GM12878 (cell line): ENCODE measurements at regions not wholly inside any gene's neighbourhood (a gene's known extent, or its start where the extent isn't known, plus 50 kb on each side); places are given as distances from the start of the nearest gene placed in this dataset.

Experiments used
- ATAC-seq: fragments of 200-7000 bp; cut with Tn5 transposase; 3 replicates; pipeline ENCODE4 v1.9.1; 2020; ENCODE audit warnings: mild to moderate bottlenecking, moderate library complexity
- BruUV-seq: library from RNA; stranded (reverse); fragments of 400-500 nt; replicated peaks from 2 replicates; lab custom pipeline; 2021; lab: Mats Ljungman, UMichigan
- CTCF ChIA-PET: fragments of 300-600 bp; sonication (Branson Sonifier 250); formaldehyde crosslinking; extraction: SDS; loops from one replicate; lab custom pipeline; 2021; ENCODE audit warnings: inconsistent platforms; lab: Yijun Ruan, JAX
- POLR2A ChIA-PET: fragments of 350-600 bp; formaldehyde crosslinking; extraction: SDS; loops from one replicate; lab custom pipeline; 2021; ENCODE audit warnings: inconsistent platforms; lab: Charles Lee
- RAD21 ChIA-PET: fragments of 300-600 bp; sonication (Branson Sonifier 250); formaldehyde crosslinking; loops from one replicate; lab custom pipeline; 2023; ENCODE audit warnings: antibody characterized with exemption; ENCODE audit not compliant: unreplicated experiment; lab: Charles Lee
- SMC1A ChIA-PET: fragments of 300-600 bp; sonication (Branson Sonifier 250); formaldehyde crosslinking; loops from one replicate; lab custom pipeline; 2023; ENCODE audit not compliant: unreplicated experiment, uncharacterized antibody; lab: Charles Lee
- DNase-seq: peaks from one replicate; pipeline ENCODE4 v3.0.0-alpha.2; 2011; ENCODE audit warnings: low read depth, low spot score
- FAIRE-seq: peaks from 3 replicates; lab custom pipeline; 2011; peaks lifted over from hg19 to GRCh38; lab: Jason Lieb, UNC
- H2AFZ ChIP-seq: 2 replicates; pipeline ENCODE4 v1.6.0; 2011; ENCODE audit warnings: low read depth, low read length, control low read depth; ENCODE audit not compliant: control insufficient read depth
- H3K27ac ChIP-seq: 2 replicates; pipeline ENCODE4 v1.5.1; 2011; ENCODE audit warnings: control low read depth; ENCODE audit not compliant: control insufficient read depth, insufficient read depth
- H3K27me3 ChIP-seq, 2 experiments: replicated peaks in 1 of 2; 2 replicates each; pipeline versions ENCODE4 v1.6.0 to v1.6.1; 2011; ENCODE audit warnings: low read length in 1 of 2; ENCODE audit not compliant: control insufficient read depth in 2 of 2, insufficient read depth in 2 of 2
- H3K36me3 ChIP-seq, 2 experiments: 2 replicates each; pipeline ENCODE4 v1.5.1; 2011; ENCODE audit warnings: low read length in 1 of 2; ENCODE audit not compliant: control insufficient read depth in 2 of 2, insufficient read depth in 2 of 2
- H3K4me1 ChIP-seq: 2 replicates; pipeline ENCODE4 v1.6.1; 2011; ENCODE audit warnings: mild to moderate bottlenecking, low read length, moderate library complexity, mixed read lengths; ENCODE audit not compliant: control insufficient read depth, insufficient read depth
- H3K4me2 ChIP-seq: 2 replicates; pipeline ENCODE4 v1.6.0; 2011; ENCODE audit warnings: control low read depth; ENCODE audit not compliant: control insufficient read depth, insufficient read depth
- H3K4me3 ChIP-seq: fragments of 200-600 bp; sonication (generic); 2 replicates; pipeline ENCODE4 v1.5.1; 2016
- H3K79me2 ChIP-seq: 2 replicates; pipeline ENCODE4 v1.6.0; 2011; ENCODE audit warnings: low read length; ENCODE audit not compliant: control insufficient read depth, insufficient read depth
- H3K9ac ChIP-seq: 2 replicates; pipeline ENCODE4 v1.8.0; 2011; ENCODE audit warnings: low read length, control low read depth, mixed read lengths; ENCODE audit not compliant: control insufficient read depth, insufficient read depth
- H3K9me3 ChIP-seq: replicated peaks from 3 replicates; pipeline ENCODE4 v1.5.1; 2011; ENCODE audit warnings: mild to moderate bottlenecking, low read length; ENCODE audit not compliant: control insufficient read depth, insufficient read depth
- H4K20me1 ChIP-seq: 2 replicates; pipeline ENCODE4 v1.6.0; 2011; ENCODE audit not compliant: control insufficient read depth, insufficient read depth
- ATF7 ChIP-seq: fragments of 450-650 bp; IDR thresholded peaks from 2 replicates; pipeline ENCODE4 v1.6.1; 2016; ENCODE audit warnings: low read depth, mild to moderate bottlenecking
- BCL11A ChIP-seq: IDR thresholded peaks from 2 replicates; pipeline ENCODE4 v1.6.1; 2011; ENCODE audit warnings: low read depth, low read length
- BMI1 ChIP-seq: fragments of 450-650 bp; IDR thresholded peaks from 2 replicates; pipeline ENCODE4 v1.6.1; 2016; ENCODE audit warnings: mild to moderate bottlenecking, moderate library complexity, borderline replicate concordance
- CHD1 ChIP-seq: IDR thresholded peaks from 2 replicates; pipeline ENCODE4 v1.6.1; 2012; ENCODE audit warnings: low read depth, low read length, improper control_type of control experiment
- FOXM1 ChIP-seq: IDR thresholded peaks from 2 replicates; pipeline ENCODE4 v1.6.1; 2012; ENCODE audit warnings: low read depth, mild to moderate bottlenecking, inconsistent platforms, low read length, moderate library complexity
- HDAC2 ChIP-seq: fragments of 200-600 bp; sonication (generic); IDR thresholded peaks from 2 replicates; pipeline ENCODE4 v1.6.1; 2017
- IKZF2 ChIP-seq, 2 experiments: fragments of 450-650 bp; IDR thresholded peaks; 2 replicates each; pipeline ENCODE4 v1.6.1; 2017; ENCODE audit warnings: mild to moderate bottlenecking in 2 of 2, moderate library complexity in 2 of 2
- IRF3 ChIP-seq: fragments of 450-650 bp; IDR thresholded peaks from 2 replicates; pipeline ENCODE4 v1.6.1; 2014; ENCODE audit warnings: mild to moderate bottlenecking
- IRF4 ChIP-seq: IDR thresholded peaks from 2 replicates; pipeline ENCODE4 v1.6.1; 2011; ENCODE audit warnings: low read depth, low read length
- JUNB ChIP-seq: IDR thresholded peaks from 2 replicates; pipeline ENCODE4 v1.6.1; 2016; ENCODE audit warnings: antibody characterized with exemption, mild to moderate bottlenecking
- MTA2 ChIP-seq: fragments of 450-650 bp; IDR thresholded peaks from 2 replicates; pipeline ENCODE4 v1.6.1; 2016; ENCODE audit warnings: low read depth, mild to moderate bottlenecking, moderate library complexity
- MYB ChIP-seq: fragments of 150-350 bp; IDR thresholded peaks from 2 replicates; pipeline ENCODE4 v1.6.1; 2014; ENCODE audit warnings: mild to moderate bottlenecking, low read depth, low read length, borderline replicate concordance
- NFIC ChIP-seq: IDR thresholded peaks from 2 replicates; pipeline ENCODE4 v1.6.1; 2012; ENCODE audit warnings: low read depth, mild to moderate bottlenecking, inconsistent platforms, low read length, moderate library complexity
- SIN3A ChIP-seq: IDR thresholded peaks from 2 replicates; pipeline ENCODE4 v1.6.1; 2012; ENCODE audit warnings: low read depth, low read length, improper control_type of control experiment
- SKIL ChIP-seq: fragments of 450-650 bp; IDR thresholded peaks from 2 replicates; pipeline ENCODE4 v1.6.1; 2017; ENCODE audit warnings: mild to moderate bottlenecking, low read depth, inconsistent platforms; ENCODE audit not compliant: poor library complexity, severe bottlenecking
- SMAD1 ChIP-seq: fragments of 450-650 bp; IDR thresholded peaks from 2 replicates; pipeline ENCODE4 v1.6.1; 2018; ENCODE audit warnings: mild to moderate bottlenecking, low read depth; ENCODE audit not compliant: partially characterized antibody
- SMC3 ChIP-seq: IDR thresholded peaks from 2 replicates; pipeline ENCODE4 v1.6.1; 2011; ENCODE audit warnings: low read length, improper control_type of control experiment, borderline replicate concordance
- TBL1XR1 ChIP-seq: IDR thresholded peaks from 2 replicates; pipeline ENCODE4 v1.6.1; 2012; ENCODE audit warnings: low read depth, low read length, improper control_type of control experiment
- ZBED1 ChIP-seq: IDR thresholded peaks from 2 replicates; pipeline ENCODE4 v1.6.1; 2016; ENCODE audit warnings: borderline replicate concordance
- ZNF217 ChIP-seq: fragments of 450-650 bp; IDR thresholded peaks from 2 replicates; pipeline ENCODE4 v1.6.1; 2017; ENCODE audit warnings: antibody characterized with exemption, mild to moderate bottlenecking
- ZNF687 ChIP-seq: fragments of 450-650 bp; IDR thresholded peaks from 2 replicates; pipeline ENCODE4 v1.6.1; 2017; ENCODE audit warnings: mild to moderate bottlenecking, moderate library complexity
- WGBS: methylation state at CpG from one replicate; pipeline ENCODE4 v1.1.6; 2016; ENCODE audit warnings: low lambda C conversion rate; ENCODE audit not compliant: insufficient replicate concordance, insufficient coverage; ENCODE audit errors: missing lambda C conversion rate; 5-methylcytosine and 5-hydroxymethylcytosine counted together
- in situ Hi-C: fragments of 300-500 bp; cut with MboI; formaldehyde crosslinking; loops from 9 replicates; pipeline ENCODE4 v1.14.3; 2018; ENCODE audit warnings: mixed read lengths
- intact Hi-C: fragments of 100-400 bp; cut with micrococcal nuclease; formaldehyde crosslinking; loops from one replicate; pipeline ENCODE4 v1.14.2; 2022; ENCODE audit not compliant: unreplicated experiment

DNA sequence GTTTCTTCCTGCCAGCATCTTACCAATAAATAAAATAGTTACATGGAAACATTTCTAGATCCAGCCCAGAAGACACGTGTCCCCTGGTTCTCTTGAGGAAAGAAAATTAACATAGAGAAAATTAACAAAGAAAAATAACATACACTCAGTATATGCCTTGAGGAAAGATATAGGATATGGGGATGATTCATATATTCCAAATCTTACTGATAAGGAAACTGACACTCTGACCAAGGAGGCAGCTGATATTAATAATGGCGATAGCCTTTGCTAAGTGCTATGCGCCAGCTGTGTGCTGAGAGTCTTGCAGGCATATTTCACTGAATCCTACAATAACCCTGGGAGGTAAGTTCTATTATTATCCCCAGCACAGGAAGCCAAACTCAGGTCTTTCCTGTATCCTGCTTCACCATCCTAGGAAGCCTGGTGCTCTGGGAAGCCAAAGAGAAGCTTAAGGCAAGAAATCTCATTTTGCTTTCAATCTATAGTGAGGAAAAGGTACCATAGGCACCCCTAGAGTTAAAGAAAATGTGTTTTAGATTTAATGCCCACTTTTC, 302.7 kb upstream of the NREP start:
- SMC1A ChIA-PET: interaction anchor here (1.2 kb wide), 1 partner anchor 14 kb away, joined by 3 read pairs; no protein-coding TSS in a partner anchor
- in situ Hi-C loops (no loop called here), intact Hi-C loops (no loop called here)
- Histone ChIP-seq H3K79me2 (no peaks in the 10 kb centered on the region), H4K20me1 (no peaks in the 10 kb centered on the region), H3K36me3 (no peaks in the 10 kb centered on the region), H3K4me3 (no peak overlapping the region), H3K4me2 (no peak overlapping the region), H3K27ac (no peak overlapping the region), H3K4me1 (no peaks in the 10 kb centered on the region; the same call in 1 of the 2 replicates), H3K27me3 (no peaks in the 10 kb centered on the region), H3K9me3 (peaks cover 4% of the 10 kb centered on the region; the same call in 2 of the 3 replicates), H2AFZ (peak overlapping the region; percentile 53; the same call in 1 of the 2 replicates), H3K9ac (no peak overlapping the region)
- RAD21 ChIA-PET: no interaction called here
- FAIRE-seq (no peak), DNase-seq (no peak), ATAC-seq (peak; percentile 69)
- no TSS peak for BruUV-seq
- 15% methylated on average over 3 of the region's 3 CpGs for WGBS
- CTCF ChIA-PET: no interaction called here
- POLR2A ChIA-PET: no interaction called here
- TF ChIP-seq IRF4 (peak; percentile 50; the same call in 1 of the 2 replicates), FOXM1 (no peak; the same call in 1 of the 2 replicates), SMC3 (no peak), ZNF687 (no peak), MTA2 (no peak), TBL1XR1 (no peak), MYB (no peak), NFIC (peak; percentile 49; the same call in 1 of the 2 replicates), SKIL (no peak), ATF7 (no peak), SMAD1 (no peak), SIN3A (no peak), HDAC2 (no peak), JUNB (peak; percentile 87), BMI1 (no peak), ZNF217 (no peak), ZBED1 (no peak), IKZF2 (IDR thresholded peaks at IDR 0.05) (no peak), BCL11A (0 out of 2 replicates have a peak, but pooled peaks have one; percentile 19), CHD1 (no peak), IRF3 (no peak)
